ENCODE measurements at regions not wholly inside any gene's neighbourhood (a gene's known extent, or its start where the extent isn't known, plus 50 kb on each side); places are given as distances from the start of the nearest gene placed in this dataset.

GRCh38 chr15:69845159-69845558 is 252.6 kb downstream of the TLE3 start:
- no peak overlapping the region for H2AFZ ChIP-seq (ENCODE audit: low read length)
- no TSS peak for BruUV-seq (replicated peaks)

GRCh38 chr15:69847625-69848024 is 250.1 kb downstream of the TLE3 start:
- no TSS peak for BruUV-seq (replicated peaks)
- ChIA-PET POLR2A (no interaction called here), CTCF (ENCODE audit: unreplicated experiment) (no interaction called here)
- no peaks in the 10 kb centered on the region for H3K36me3 ChIP-seq (ENCODE audit: insufficient read depth, low read length)
- H3K79me2 ChIP-seq (ENCODE audit: insufficient read depth, low read depth, low read length), result no peaks in the 10 kb centered on the region
- H2AFZ ChIP-seq (ENCODE audit: low read length), result no peak overlapping the region
- no peak overlapping the region for H3K4me3 ChIP-seq (ENCODE audit: low read depth, low read length, poor library complexity, severe bottlenecking)
- H3K9me2 ChIP-seq (ENCODE audit: insufficient read depth, low read length), result no peaks in the 10 kb centered on the region
- no peak for DNase-seq (ENCODE audit: low spot score)
- no peaks in the 10 kb centered on the region for H3K9me3 ChIP-seq (ENCODE audit: low read length)
- H4K20me1 ChIP-seq (ENCODE audit: insufficient read depth, low read length), result no peaks in the 10 kb centered on the region
- H3K4me1 ChIP-seq (ENCODE audit: insufficient read depth, low read length, poor library complexity, severe bottlenecking), result no peaks in the 10 kb centered on the region
- intact Hi-C loops (cut with micrococcal nuclease; ENCODE audit: unreplicated experiment), result no loop called here
- H3K4me2 ChIP-seq (ENCODE audit: low read length), result no peak overlapping the region
- no peak overlapping the region for H3K27ac ChIP-seq (ENCODE audit: low read depth, low read length, poor library complexity, severe bottlenecking)
- no peak for TF ChIP-seq CTCF (conservative IDR thresholded peaks at IDR 0.05; ENCODE audit: low read length)
- TF ChIP-seq EZH2phosphoT487 (IDR thresholded peaks at IDR 0.05; ENCODE audit: borderline replicate concordance, low read depth, low read length), result no peak

More at GRCh38 chr15:69845159-69845558, 252.6 kb downstream of the TLE3 start:
- Histone ChIP-seq H3K4me2 (ENCODE audit: low read length) (no peak overlapping the region), H3K9me3 (ENCODE audit: low read length) (no peaks in the 10 kb centered on the region), H3K36me3 (ENCODE audit: insufficient read depth, low read length) (no peaks in the 10 kb centered on the region), H3K27ac (ENCODE audit: low read depth, low read length, poor library complexity, severe bottlenecking) (no peak overlapping the region), H3K79me2 (ENCODE audit: insufficient read depth, low read depth, low read length) (no peaks in the 10 kb centered on the region), H4K20me1 (ENCODE audit: insufficient read depth, low read length) (no peaks in the 10 kb centered on the region), H3K4me1 (ENCODE audit: insufficient read depth, low read length, poor library complexity, severe bottlenecking) (no peaks in the 10 kb centered on the region), H3K4me3 (ENCODE audit: low read depth, low read length, poor library complexity, severe bottlenecking) (no peak overlapping the region), H3K9me2 (ENCODE audit: insufficient read depth, low read length) (no peaks in the 10 kb centered on the region)
- ChIA-PET POLR2A (no interaction called here), CTCF (ENCODE audit: unreplicated experiment) (no interaction called here)
- intact Hi-C loops (cut with micrococcal nuclease; ENCODE audit: unreplicated experiment), result no loop called here
- no peak for TF ChIP-seq CTCF (conservative IDR thresholded peaks at IDR 0.05; ENCODE audit: low read length)
- TF ChIP-seq EZH2phosphoT487 (IDR thresholded peaks at IDR 0.05; ENCODE audit: borderline replicate concordance, low read depth, low read length), result no peak
- DNase-seq (ENCODE audit: low spot score), result no peak

GRCh38 chr15:69848096-69848495 is 249.6 kb downstream of the TLE3 start:
- no TSS peak for BruUV-seq (replicated peaks)
- no peaks in the 10 kb centered on the region for H4K20me1 ChIP-seq (ENCODE audit: insufficient read depth, low read length)
- H3K79me2 ChIP-seq (ENCODE audit: insufficient read depth, low read depth, low read length), result no peaks in the 10 kb centered on the region
- ChIA-PET POLR2A (no interaction called here), CTCF (ENCODE audit: unreplicated experiment) (no interaction called here)
- no peak overlapping the region for H2AFZ ChIP-seq (ENCODE audit: low read length)
- no peak overlapping the region for H3K4me2 ChIP-seq (ENCODE audit: low read length)
- no peak overlapping the region for H3K27ac ChIP-seq (ENCODE audit: low read depth, low read length, poor library complexity, severe bottlenecking)
- TF ChIP-seq CTCF (conservative IDR thresholded peaks at IDR 0.05; ENCODE audit: low read length), result no peak
- TF ChIP-seq EZH2phosphoT487 (IDR thresholded peaks at IDR 0.05; ENCODE audit: borderline replicate concordance, low read depth, low read length), result no peak
- H3K9me2 ChIP-seq (ENCODE audit: insufficient read depth, low read length), result no peaks in the 10 kb centered on the region
- H3K36me3 ChIP-seq (ENCODE audit: insufficient read depth, low read length), result no peaks in the 10 kb centered on the region
- no peak overlapping the region for H3K4me3 ChIP-seq (ENCODE audit: low read depth, low read length, poor library complexity, severe bottlenecking)
- intact Hi-C loops (cut with micrococcal nuclease; ENCODE audit: unreplicated experiment), result no loop called here
- no peaks in the 10 kb centered on the region for H3K4me1 ChIP-seq (ENCODE audit: insufficient read depth, low read length, poor library complexity, severe bottlenecking)
- no peaks in the 10 kb centered on the region for H3K9me3 ChIP-seq (ENCODE audit: low read length)
- no peak for DNase-seq (ENCODE audit: low spot score)
